HEK293 (cell line): ENCODE measurements at regions not wholly inside any gene's neighbourhood (a gene's known extent, or its start where the extent isn't known, plus 50 kb on each side); places are given as distances from the start of the nearest gene placed in this dataset.

Experiments
- KLF16 ChIP-seq: fragments of 450-650 bp; formaldehyde crosslinking; IDR thresholded peaks from 2 replicates; pipeline ENCODE4 v1.5.1; 2017; ENCODE audit warnings: missing biosample characterization, missing genetic modification characterization
- OSR2 ChIP-seq: fragments of 450-650 bp; formaldehyde crosslinking; IDR thresholded peaks from 2 replicates; pipeline ENCODE4 v1.5.1; 2016; ENCODE audit warnings: missing biosample characterization, missing genetic modification characterization
- REPIN1 ChIP-seq: fragments of 450-650 bp; formaldehyde crosslinking; IDR thresholded peaks from 2 replicates; pipeline ENCODE4 v1.5.1; 2017; ENCODE audit warnings: missing biosample characterization, missing genetic modification characterization, low read depth
- WT1 ChIP-seq: fragments of 450-650 bp; formaldehyde crosslinking; IDR thresholded peaks from 2 replicates; pipeline ENCODE4 v1.5.1; 2016; ENCODE audit warnings: missing biosample characterization, missing genetic modification characterization
- ZFP3 ChIP-seq: fragments of 450-650 bp; formaldehyde crosslinking; IDR thresholded peaks from 2 replicates; pipeline ENCODE4 v1.5.1; 2016; ENCODE audit warnings: low read depth, missing biosample characterization, missing genetic modification characterization
- ZNF19 ChIP-seq: fragments of 450-650 bp; formaldehyde crosslinking; IDR thresholded peaks from 2 replicates; pipeline ENCODE4; 2016; ENCODE audit warnings: missing biosample characterization, missing genetic modification characterization, low read depth
- ZNF248 ChIP-seq: fragments of 450-650 bp; formaldehyde crosslinking; IDR thresholded peaks from 2 replicates; pipeline ENCODE4 v1.5.1; 2017; ENCODE audit warnings: missing biosample characterization, missing genetic modification characterization
- ZNF274 ChIP-seq, 2 experiments: fragments of 200-500 bp in 1 of 2; fragments of 450-650 bp in 1 of 2; sonication (Bioruptor generic) in 1 of 2; formaldehyde crosslinking in 1 of 2; IDR thresholded peaks; 2 replicates each; pipeline versions ENCODE4 v1.5.1 to v1.6.1; 2014 to 2016; ENCODE audit warnings: borderline replicate concordance in 1 of 2, inconsistent platforms in 1 of 2, low read length in 1 of 2, missing biosample characterization in 1 of 2, missing genetic modification characterization in 1 of 2
- ZNF600 ChIP-seq: fragments of 450-650 bp; formaldehyde crosslinking; IDR thresholded peaks from 2 replicates; pipeline ENCODE4 v1.5.1; 2016; ENCODE audit warnings: missing biosample characterization, missing genetic modification characterization
- ZNF791 ChIP-seq: fragments of 450-650 bp; formaldehyde crosslinking; IDR thresholded peaks from 2 replicates; pipeline ENCODE4 v1.5.1; 2016; ENCODE audit warnings: missing biosample characterization, missing genetic modification characterization
- ZNF830 ChIP-seq: fragments of 450-650 bp; IDR thresholded peaks from 2 replicates; pipeline ENCODE4 v1.5.0; 2018; ENCODE audit warnings: missing biosample characterization, missing genetic modification characterization, low read depth, mild to moderate bottlenecking, moderate library complexity
- TF ChIP-seq, protein P1 (sequence below): fragments of 450-650 bp; formaldehyde crosslinking; IDR thresholded peaks from 2 replicates; pipeline ENCODE4 v1.5.1; 2016; ENCODE audit warnings: missing biosample characterization, missing genetic modification characterization
- TF ChIP-seq, protein P2 (sequence below): fragments of 450-650 bp; formaldehyde crosslinking; IDR thresholded peaks from 2 replicates; pipeline ENCODE4 v1.5.1; 2016; ENCODE audit warnings: missing biosample characterization, missing genetic modification characterization
- TF ChIP-seq, protein P3 (sequence below): fragments of 450-650 bp; formaldehyde crosslinking; IDR thresholded peaks from 2 replicates; pipeline ENCODE4 v1.5.1; 2016; ENCODE audit warnings: missing biosample characterization, missing genetic modification characterization

DNA sequence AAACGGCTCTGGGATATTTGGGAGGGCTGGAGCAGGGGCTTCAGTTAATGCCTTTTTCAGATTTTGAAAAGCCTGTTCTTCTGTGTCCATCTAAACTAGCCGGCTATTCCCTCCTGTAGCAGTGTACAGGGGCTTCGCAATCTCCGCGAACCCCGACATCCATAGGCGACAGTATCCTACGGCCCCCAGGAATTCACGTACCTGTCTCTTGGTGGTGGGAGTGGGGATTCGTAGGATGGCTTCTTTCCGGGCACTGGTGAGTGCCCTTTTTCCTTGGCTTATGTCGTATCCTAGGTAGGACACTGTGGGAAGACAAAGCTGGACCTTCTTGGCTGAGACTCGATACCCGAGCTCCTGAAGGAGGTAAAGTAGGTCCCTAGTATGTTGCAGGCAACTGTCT lies 153.1 kb downstream of the TRIM27 start:
- TF ChIP-seq ZNF830 (tag by site-specific recombination) (no peak), ZNF791 (tag by site-specific recombination) (no peak), WT1 (tag by site-specific recombination) (no peak), ZNF248 (tag by site-specific recombination) (no peak), ZNF19 (tag by site-specific recombination) (no peak), OSR2 (no peak), KLF16 (no peak), ZNF600 (no peak), ZFP3 (tag by site-specific recombination) (no peak), REPIN1 (tag by site-specific recombination) (no peak), ZNF274 (IDR thresholded peaks at IDR 0.05; ENCODE audit: low read length) (no peak), ZNF274 (tag by site-specific recombination; IDR thresholded peaks at IDR 0.05; ENCODE audit: borderline replicate concordance) (no peak)
- TF ChIP-seq, protein P1, sequence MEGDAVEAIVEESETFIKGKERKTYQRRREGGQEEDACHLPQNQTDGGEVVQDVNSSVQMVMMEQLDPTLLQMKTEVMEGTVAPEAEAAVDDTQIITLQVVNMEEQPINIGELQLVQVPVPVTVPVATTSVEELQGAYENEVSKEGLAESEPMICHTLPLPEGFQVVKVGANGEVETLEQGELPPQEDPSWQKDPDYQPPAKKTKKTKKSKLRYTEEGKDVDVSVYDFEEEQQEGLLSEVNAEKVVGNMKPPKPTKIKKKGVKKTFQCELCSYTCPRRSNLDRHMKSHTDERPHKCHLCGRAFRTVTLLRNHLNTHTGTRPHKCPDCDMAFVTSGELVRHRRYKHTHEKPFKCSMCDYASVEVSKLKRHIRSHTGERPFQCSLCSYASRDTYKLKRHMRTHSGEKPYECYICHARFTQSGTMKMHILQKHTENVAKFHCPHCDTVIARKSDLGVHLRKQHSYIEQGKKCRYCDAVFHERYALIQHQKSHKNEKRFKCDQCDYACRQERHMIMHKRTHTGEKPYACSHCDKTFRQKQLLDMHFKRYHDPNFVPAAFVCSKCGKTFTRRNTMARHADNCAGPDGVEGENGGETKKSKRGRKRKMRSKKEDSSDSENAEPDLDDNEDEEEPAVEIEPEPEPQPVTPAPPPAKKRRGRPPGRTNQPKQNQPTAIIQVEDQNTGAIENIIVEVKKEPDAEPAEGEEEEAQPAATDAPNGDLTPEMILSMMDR (tag by site-specific recombination) = no peak
- TF ChIP-seq, protein P2, sequence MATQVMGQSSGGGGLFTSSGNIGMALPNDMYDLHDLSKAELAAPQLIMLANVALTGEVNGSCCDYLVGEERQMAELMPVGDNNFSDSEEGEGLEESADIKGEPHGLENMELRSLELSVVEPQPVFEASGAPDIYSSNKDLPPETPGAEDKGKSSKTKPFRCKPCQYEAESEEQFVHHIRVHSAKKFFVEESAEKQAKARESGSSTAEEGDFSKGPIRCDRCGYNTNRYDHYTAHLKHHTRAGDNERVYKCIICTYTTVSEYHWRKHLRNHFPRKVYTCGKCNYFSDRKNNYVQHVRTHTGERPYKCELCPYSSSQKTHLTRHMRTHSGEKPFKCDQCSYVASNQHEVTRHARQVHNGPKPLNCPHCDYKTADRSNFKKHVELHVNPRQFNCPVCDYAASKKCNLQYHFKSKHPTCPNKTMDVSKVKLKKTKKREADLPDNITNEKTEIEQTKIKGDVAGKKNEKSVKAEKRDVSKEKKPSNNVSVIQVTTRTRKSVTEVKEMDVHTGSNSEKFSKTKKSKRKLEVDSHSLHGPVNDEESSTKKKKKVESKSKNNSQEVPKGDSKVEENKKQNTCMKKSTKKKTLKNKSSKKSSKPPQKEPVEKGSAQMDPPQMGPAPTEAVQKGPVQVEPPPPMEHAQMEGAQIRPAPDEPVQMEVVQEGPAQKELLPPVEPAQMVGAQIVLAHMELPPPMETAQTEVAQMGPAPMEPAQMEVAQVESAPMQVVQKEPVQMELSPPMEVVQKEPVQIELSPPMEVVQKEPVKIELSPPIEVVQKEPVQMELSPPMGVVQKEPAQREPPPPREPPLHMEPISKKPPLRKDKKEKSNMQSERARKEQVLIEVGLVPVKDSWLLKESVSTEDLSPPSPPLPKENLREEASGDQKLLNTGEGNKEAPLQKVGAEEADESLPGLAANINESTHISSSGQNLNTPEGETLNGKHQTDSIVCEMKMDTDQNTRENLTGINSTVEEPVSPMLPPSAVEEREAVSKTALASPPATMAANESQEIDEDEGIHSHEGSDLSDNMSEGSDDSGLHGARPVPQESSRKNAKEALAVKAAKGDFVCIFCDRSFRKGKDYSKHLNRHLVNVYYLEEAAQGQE (tag by site-specific recombination) = no peak
- TF ChIP-seq, protein P3, sequence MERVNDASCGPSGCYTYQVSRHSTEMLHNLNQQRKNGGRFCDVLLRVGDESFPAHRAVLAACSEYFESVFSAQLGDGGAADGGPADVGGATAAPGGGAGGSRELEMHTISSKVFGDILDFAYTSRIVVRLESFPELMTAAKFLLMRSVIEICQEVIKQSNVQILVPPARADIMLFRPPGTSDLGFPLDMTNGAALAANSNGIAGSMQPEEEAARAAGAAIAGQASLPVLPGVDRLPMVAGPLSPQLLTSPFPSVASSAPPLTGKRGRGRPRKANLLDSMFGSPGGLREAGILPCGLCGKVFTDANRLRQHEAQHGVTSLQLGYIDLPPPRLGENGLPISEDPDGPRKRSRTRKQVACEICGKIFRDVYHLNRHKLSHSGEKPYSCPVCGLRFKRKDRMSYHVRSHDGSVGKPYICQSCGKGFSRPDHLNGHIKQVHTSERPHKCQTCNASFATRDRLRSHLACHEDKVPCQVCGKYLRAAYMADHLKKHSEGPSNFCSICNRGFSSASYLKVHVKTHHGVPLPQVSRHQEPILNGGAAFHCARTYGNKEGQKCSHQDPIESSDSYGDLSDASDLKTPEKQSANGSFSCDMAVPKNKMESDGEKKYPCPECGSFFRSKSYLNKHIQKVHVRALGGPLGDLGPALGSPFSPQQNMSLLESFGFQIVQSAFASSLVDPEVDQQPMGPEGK (tag by site-specific recombination) = no peak
